Tibial artery (tissue), 4 donors: ENCODE measurements at regions not wholly inside any gene's neighbourhood (a gene's known extent, or its start where the extent isn't known, plus 50 kb on each side); places are given as distances from the start of the nearest gene placed in this dataset.

ENCODE experiments used
- DNase-seq, 2 donors: peaks; one replicate each; pipeline ENCODE4 v3.0.0-alpha.2; 2019
- H3K27ac ChIP-seq, 2 donors: fragments of 200-600 bp; sonication (generic) in 1 of 2; 1 replicate in 1 of 2; 2 replicates in 1 of 2; pipeline ENCODE4 v1.5.1; 2018 to 2019; ENCODE audit warnings: mild to moderate bottlenecking in 1 of 2
- H3K27me3 ChIP-seq, 2 donors: fragments of 200-600 bp; sonication (generic) in 1 of 2; one replicate each; pipeline versions ENCODE4 v1.5.1 to v1.6.0; 2016 to 2019
- H3K36me3 ChIP-seq, 3 donors: fragments of 200-600 bp; sonication (generic) in 2 of 3; one replicate each; pipeline ENCODE4 v1.5.1; 2016 to 2019; ENCODE audit warnings: mild to moderate bottlenecking in 2 of 3
- H3K4me1 ChIP-seq, 4 donors: fragments of 200-600 bp; sonication (generic) in 2 of 4; 1 replicate in 3 of 4; 2 replicates in 1 of 4; pipeline ENCODE4 v1.5.1; 2016 to 2019
- H3K4me3 ChIP-seq, 2 donors: fragments of 200-600 bp; sonication (generic) in 1 of 2; 1 replicate in 1 of 2; 2 replicates in 1 of 2; pipeline ENCODE4 v1.5.1; 2018 to 2019; ENCODE audit warnings: mild to moderate bottlenecking in 2 of 2
- H3K9me3 ChIP-seq, 3 donors: fragments of 200-600 bp; sonication (generic) in 1 of 3; one replicate each; pipeline ENCODE4 v1.5.1; 2016 to 2019
- intact Hi-C: fragments of 100-400 bp; cut with DNase I; formaldehyde crosslinking; loops from one replicate; pipeline ENCODE4 v1.15.0; 2023; ENCODE audit warnings: low total_unique reads
- TF ChIP-seq, protein P1 (sequence below), 2 experiments: fragments of 200-600 bp in 1 of 2; fragments of 450-650 bp in 1 of 2; IDR thresholded peaks; one replicate each; pipeline ENCODE4 v1.5.1; 2017 to 2019; ENCODE audit warnings: antibody characterized with exemption in 2 of 2, mild to moderate bottlenecking in 1 of 2, moderate library complexity in 1 of 2

DNA sequence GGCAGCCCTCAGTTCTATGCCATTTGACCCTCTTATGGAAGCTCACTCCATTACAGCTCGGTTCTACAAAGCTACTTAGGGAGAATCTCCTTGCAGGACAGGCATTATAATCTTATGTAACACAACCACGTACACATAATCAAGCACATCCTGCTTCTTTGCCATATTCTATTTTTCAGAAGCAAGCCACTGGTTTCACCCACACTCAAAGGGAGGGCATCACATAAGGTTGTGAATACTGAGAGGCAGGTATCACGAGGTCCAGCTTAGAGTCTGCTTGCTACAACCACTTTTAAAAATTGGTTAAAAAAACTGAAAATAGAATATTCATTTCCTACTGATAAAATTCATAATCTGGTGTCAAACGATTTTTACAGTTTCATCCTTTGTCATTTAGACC, 589.2 kb downstream of the SLC16A7 start:
- H3K4me3 ChIP-seq, result no peak overlapping the region
- intact Hi-C loops, result no loop called here
- no peaks in the 10 kb centered on the region for H3K36me3 ChIP-seq
- H3K4me1 ChIP-seq, result no peaks in the 10 kb centered on the region
- DNase-seq, result no peak
- no peaks in the 10 kb centered on the region for H3K9me3 ChIP-seq
- no peak overlapping the region for H3K27ac ChIP-seq
- TF ChIP-seq, protein P1, sequence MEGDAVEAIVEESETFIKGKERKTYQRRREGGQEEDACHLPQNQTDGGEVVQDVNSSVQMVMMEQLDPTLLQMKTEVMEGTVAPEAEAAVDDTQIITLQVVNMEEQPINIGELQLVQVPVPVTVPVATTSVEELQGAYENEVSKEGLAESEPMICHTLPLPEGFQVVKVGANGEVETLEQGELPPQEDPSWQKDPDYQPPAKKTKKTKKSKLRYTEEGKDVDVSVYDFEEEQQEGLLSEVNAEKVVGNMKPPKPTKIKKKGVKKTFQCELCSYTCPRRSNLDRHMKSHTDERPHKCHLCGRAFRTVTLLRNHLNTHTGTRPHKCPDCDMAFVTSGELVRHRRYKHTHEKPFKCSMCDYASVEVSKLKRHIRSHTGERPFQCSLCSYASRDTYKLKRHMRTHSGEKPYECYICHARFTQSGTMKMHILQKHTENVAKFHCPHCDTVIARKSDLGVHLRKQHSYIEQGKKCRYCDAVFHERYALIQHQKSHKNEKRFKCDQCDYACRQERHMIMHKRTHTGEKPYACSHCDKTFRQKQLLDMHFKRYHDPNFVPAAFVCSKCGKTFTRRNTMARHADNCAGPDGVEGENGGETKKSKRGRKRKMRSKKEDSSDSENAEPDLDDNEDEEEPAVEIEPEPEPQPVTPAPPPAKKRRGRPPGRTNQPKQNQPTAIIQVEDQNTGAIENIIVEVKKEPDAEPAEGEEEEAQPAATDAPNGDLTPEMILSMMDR (IDR thresholded peaks at IDR 0.05), result no peak
- no peaks in the 10 kb centered on the region for H3K27me3 ChIP-seq

DNA sequence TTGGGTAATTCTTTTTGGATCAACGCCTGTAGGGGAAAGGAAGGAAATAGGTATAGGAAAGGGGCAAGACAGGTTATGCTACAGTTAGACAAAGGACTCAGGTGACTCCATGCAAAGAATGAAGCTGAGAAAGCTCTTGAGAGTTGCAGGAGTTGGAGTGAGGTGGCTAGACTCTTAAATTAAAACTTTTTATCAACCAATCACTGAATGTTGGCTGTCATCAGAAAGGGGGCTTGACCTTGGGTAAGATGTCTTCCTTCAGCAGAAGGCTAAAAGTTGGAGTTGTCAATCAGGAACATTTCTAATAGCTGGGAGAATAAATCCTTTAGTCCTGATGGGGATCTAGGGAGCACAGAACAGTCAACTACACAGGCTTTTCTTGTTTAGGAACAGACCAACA, 595.4 kb downstream of the SLC16A7 start:
- no peak overlapping the region for H3K4me3 ChIP-seq
- no peaks in the 10 kb centered on the region for H3K4me1 ChIP-seq
- intact Hi-C loops, result no loop called here
- no peaks in the 10 kb centered on the region for H3K9me3 ChIP-seq
- TF ChIP-seq, protein P1 (IDR thresholded peaks at IDR 0.05), result no peak
- DNase-seq, result no peak
- no peak overlapping the region for H3K27ac ChIP-seq
- H3K36me3 ChIP-seq, result no peaks in the 10 kb centered on the region
- H3K27me3 ChIP-seq, result no peaks in the 10 kb centered on the region

DNA sequence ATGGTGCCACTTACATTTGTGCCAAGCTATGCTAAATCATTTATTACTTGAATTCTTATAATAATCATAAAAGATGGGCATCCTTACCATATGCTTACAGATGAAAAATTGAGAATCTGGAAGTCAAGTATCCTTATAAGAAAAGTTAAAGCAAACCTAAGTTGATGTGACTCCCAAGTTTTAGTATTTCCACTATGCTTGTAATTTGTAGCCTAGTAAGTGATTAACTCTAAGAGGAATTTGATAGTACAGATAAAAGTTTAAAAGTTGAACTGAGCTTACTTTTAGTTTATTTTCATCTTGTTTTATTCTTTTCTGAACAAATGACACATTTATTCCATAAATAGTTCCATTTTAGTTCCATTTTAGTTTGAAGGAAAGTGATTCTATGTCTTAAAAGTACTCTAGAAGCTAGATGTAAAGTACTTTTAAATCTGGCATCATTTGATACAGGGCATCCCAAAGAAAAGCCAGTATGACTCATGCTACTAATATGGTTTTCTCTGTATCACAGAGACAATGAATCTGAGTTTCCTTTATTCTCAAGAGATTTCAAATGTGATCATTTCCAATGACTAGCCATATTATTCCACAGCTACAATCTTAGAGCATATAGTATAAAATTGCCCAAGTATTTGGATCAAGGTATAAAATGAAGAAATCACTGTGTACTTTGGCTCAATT, 596.0 kb downstream of the SLC16A7 start:
- intact Hi-C loops, result no loop called here
- H3K4me1 ChIP-seq, result no peaks in the 10 kb centered on the region
- H3K4me3 ChIP-seq, result no peak overlapping the region
- no peaks in the 10 kb centered on the region for H3K9me3 ChIP-seq
- no peaks in the 10 kb centered on the region for H3K36me3 ChIP-seq
- no peak overlapping the region for H3K27ac ChIP-seq
- TF ChIP-seq, protein P1 (IDR thresholded peaks at IDR 0.05), result no peak
- no peaks in the 10 kb centered on the region for H3K27me3 ChIP-seq
- no peak for DNase-seq

DNA sequence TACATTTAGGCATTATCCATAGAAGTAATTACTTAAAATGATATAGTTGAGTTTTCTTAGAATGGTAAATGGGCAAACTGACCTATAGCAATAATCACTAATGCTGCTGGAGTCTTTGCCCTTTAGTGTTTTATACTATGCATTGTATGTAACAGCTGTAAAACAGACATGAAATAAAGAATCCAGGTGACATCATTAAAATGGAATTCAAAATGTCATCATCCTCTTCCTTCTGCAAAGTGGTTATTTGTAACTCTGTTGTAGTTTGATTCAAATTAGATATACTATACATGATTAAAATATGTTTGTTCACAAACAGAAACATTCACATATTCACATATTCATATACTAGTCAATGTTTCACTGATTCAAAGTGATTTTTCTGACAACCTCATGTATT, 598.8 kb downstream of the SLC16A7 start:
- no peak overlapping the region for H3K27ac ChIP-seq
- H3K36me3 ChIP-seq, result no peaks in the 10 kb centered on the region
- intact Hi-C loops, result no loop called here
- H3K4me1 ChIP-seq, result no peaks in the 10 kb centered on the region
- no peaks in the 10 kb centered on the region for H3K27me3 ChIP-seq
- no peaks in the 10 kb centered on the region for H3K9me3 ChIP-seq
- no peak for DNase-seq
- no peak overlapping the region for H3K4me3 ChIP-seq
- TF ChIP-seq, protein P1 (IDR thresholded peaks at IDR 0.05), result no peak

DNA sequence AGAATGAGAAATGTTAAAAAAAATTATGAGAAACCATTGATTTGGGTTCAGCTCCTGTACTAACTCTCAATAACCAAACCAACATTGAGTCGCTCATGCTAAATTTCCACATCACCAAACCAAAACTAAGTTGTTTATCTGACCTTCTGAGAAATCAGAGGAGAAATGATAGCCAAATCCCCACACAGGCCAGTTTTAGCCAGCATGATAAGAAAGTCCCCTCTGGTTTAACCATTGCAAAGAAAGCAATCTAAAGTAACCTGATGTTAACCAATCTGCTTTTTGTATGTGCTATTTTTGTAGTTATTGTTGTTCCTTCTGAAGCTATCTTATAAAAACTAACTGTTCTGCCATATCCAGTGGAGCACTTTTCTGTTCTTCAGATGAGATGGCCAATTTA, 599.7 kb downstream of the SLC16A7 start:
- H3K4me1 ChIP-seq, result no peaks in the 10 kb centered on the region
- H3K4me3 ChIP-seq, result no peak overlapping the region
- DNase-seq, result no peak
- H3K36me3 ChIP-seq, result no peaks in the 10 kb centered on the region
- no peaks in the 10 kb centered on the region for H3K27me3 ChIP-seq
- H3K27ac ChIP-seq, result no peak overlapping the region
- TF ChIP-seq, protein P1 (IDR thresholded peaks at IDR 0.05), result no peak
- no peaks in the 10 kb centered on the region for H3K9me3 ChIP-seq
- intact Hi-C loops, result no loop called here

DNA sequence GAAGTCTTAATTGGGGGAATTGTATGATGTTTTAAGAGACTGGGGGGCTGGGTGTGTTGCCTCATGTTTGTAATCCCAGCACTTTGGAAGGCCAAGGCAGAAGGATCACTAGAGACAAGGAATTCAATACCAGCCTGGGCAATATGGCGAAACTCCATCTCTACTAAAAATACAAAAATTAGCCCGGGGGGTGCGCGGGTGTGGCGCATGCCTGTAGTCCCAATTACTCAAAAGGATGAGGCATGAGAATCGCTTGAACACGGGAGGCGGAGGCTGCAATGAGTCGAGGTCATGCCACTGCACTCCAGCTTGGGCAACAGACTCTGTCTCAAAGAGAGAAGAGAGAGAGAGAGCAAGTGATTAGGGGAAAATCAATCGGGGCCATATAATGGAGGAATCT, 600.5 kb downstream of the SLC16A7 start:
- Histone ChIP-seq H3K4me1 (no peaks in the 10 kb centered on the region), H3K36me3 (no peaks in the 10 kb centered on the region), H3K4me3 (no peak overlapping the region), H3K9me3 (no peaks in the 10 kb centered on the region), H3K27ac (no peak overlapping the region), H3K27me3 (no peaks in the 10 kb centered on the region)
- intact Hi-C loops, result no loop called here
- DNase-seq, result no peak
- TF ChIP-seq, protein P1 (IDR thresholded peaks at IDR 0.05), result no peak
